GM12878 (cell line): ENCODE measurements at regions not wholly inside any gene's neighbourhood (a gene's known extent, or its start where the extent isn't known, plus 50 kb on each side); places are given as distances from the start of the nearest gene placed in this dataset.

Experiments used
- ATF2 ChIP-seq: IDR thresholded peaks from 2 replicates; pipeline ENCODE4 v1.6.1; 2012; ENCODE audit warnings: low read length, inconsistent platforms
- E2F4 ChIP-seq: IDR thresholded peaks from 2 replicates; pipeline ENCODE4 v1.6.1; 2012; ENCODE audit warnings: low read depth, low read length, improper control_type of control experiment
- KAT2A ChIP-seq: conservative IDR thresholded peaks from 2 replicates; pipeline ENCODE4 v1.6.1; 2011; ENCODE audit warnings: low read depth, low read length; ENCODE audit not compliant: control insufficient read depth
- POLR2AphosphoS5 ChIP-seq: IDR thresholded peaks from 2 replicates; pipeline ENCODE4 v1.6.1; 2011; ENCODE audit warnings: mild to moderate bottlenecking, low read length, inconsistent platforms
- TAF1 ChIP-seq: IDR thresholded peaks from 2 replicates; pipeline ENCODE4 v1.6.1; 2011; ENCODE audit warnings: mild to moderate bottlenecking, low read depth, low read length, borderline replicate concordance

- TF ChIP-seq E2F4 (no peak), POLR2AphosphoS5 (no peak), ATF2 (no peak), TAF1 (no peak), KAT2A (no peak)
Measured at GRCh38 chrX:144810539-144810938, 436.8 kb upstream of the SPANXN1 start.
